ENCODE measurements at regions not wholly inside any gene's neighbourhood (a gene's known extent, or its start where the extent isn't known, plus 50 kb on each side); places are given as distances from the start of the nearest gene placed in this dataset.

GRCh38 chr11:15575409-15575808, 460.7 kb downstream of the INSC start:
- TF ChIP-seq POLR2A (IDR thresholded peaks at IDR 0.05) (no peak), POLR2AphosphoS5 (IDR thresholded peaks at IDR 0.05) (no peak)

Data from breast epithelium (tissue), 3 donors.